Mucosa of rectum (tissue), 2 donors: ENCODE measurements at regions not wholly inside any gene's neighbourhood (a gene's known extent, or its start where the extent isn't known, plus 50 kb on each side); places are given as distances from the start of the nearest gene placed in this dataset.

ENCODE experiments used
- H3K27ac ChIP-seq, 2 donors: one replicate each; pipeline ENCODE4 v1.7.0; 2013; ENCODE audit warnings: inconsistent platforms in 2 of 2, low read depth in 2 of 2, low read length in 2 of 2
- H3K27me3 ChIP-seq, 2 donors: one replicate each; pipeline ENCODE4 v1.7.0; 2013; ENCODE audit warnings: low read length in 2 of 2; ENCODE audit not compliant: control insufficient read depth in 2 of 2, insufficient read depth in 2 of 2
- H3K36me3 ChIP-seq, 2 donors: one replicate each; pipeline ENCODE4 v1.7.0; 2013; ENCODE audit warnings: low read length in 2 of 2; ENCODE audit not compliant: control insufficient read depth in 2 of 2, insufficient read depth in 2 of 2
- H3K4me1 ChIP-seq, 2 donors: one replicate each; pipeline ENCODE4 v1.7.0; 2013; ENCODE audit warnings: low read length in 2 of 2, mild to moderate bottlenecking in 1 of 2; ENCODE audit not compliant: control insufficient read depth in 2 of 2, insufficient read depth in 2 of 2
- H3K4me3 ChIP-seq, 2 donors: one replicate each; pipeline ENCODE4 v1.7.0; 2013; ENCODE audit warnings: low read length in 2 of 2
- H3K9ac ChIP-seq, 2 donors: one replicate each; pipeline ENCODE4 v1.7.0; 2013; ENCODE audit warnings: low read length in 2 of 2, low read depth in 1 of 2, mild to moderate bottlenecking in 1 of 2
- H3K9me3 ChIP-seq, 2 donors: one replicate each; pipeline ENCODE4 v1.7.0; 2013; ENCODE audit warnings: low read length in 2 of 2; ENCODE audit not compliant: control insufficient read depth in 2 of 2
- donor health status: healthy.
- donor health status: Normal muscosa, but diverticular disease.

DNA sequence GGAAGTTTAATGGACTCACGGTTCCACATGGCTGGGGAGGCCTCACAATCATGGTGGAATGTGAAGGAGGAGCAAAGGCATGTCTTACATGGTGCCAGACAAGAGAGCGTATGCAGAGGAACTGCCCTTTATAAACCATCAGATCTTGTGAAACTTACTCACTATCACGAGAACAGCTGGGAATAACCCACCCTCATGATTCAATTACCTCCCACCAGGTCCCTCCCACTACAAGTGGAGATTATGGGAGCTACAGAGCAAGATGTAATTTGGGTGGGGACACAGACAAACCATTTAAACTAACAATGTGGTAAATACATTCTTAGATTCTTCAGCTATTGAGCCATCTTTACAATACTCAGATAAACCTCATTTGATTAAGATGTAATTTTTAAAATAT, 176.1 kb downstream of the SH3BP4 start:
- Histone ChIP-seq H3K4me3 (no peak overlapping the region), H3K9ac (no peak overlapping the region), H3K36me3 (no peaks in the 10 kb centered on the region), H3K27me3 (peaks cover 0 to 5% of the 10 kb centered on the region in 2 donors), H3K9me3 (no peaks in the 10 kb centered on the region), H3K27ac (no peak overlapping the region), H3K4me1 (no peaks in the 10 kb centered on the region)

GRCh38 chr2:235129850-235130249, 178.0 kb downstream of the SH3BP4 start:
- no peak overlapping the region for H3K27ac ChIP-seq
- H3K4me1 ChIP-seq = no peaks in the 10 kb centered on the region
- no peak overlapping the region for H3K9ac ChIP-seq
- no peaks in the 10 kb centered on the region for H3K9me3 ChIP-seq
- H3K27me3 ChIP-seq = peaks cover 0 to 1% of the 10 kb centered on the region in 2 donors
- no peaks in the 10 kb centered on the region for H3K36me3 ChIP-seq
- no peak overlapping the region for H3K4me3 ChIP-seq

- Histone ChIP-seq H3K9ac (no peak overlapping the region), H3K36me3 (no peaks in the 10 kb centered on the region), H3K4me1 (no peaks in the 10 kb centered on the region), H3K27me3 (peaks cover 0 to 1% of the 10 kb centered on the region in 2 donors), H3K9me3 (no peaks in the 10 kb centered on the region), H3K4me3 (no peak overlapping the region), H3K27ac (no peak overlapping the region)
Measured at GRCh38 chr2:235131334-235132305, 179.8 kb downstream of the SH3BP4 start.

DNA sequence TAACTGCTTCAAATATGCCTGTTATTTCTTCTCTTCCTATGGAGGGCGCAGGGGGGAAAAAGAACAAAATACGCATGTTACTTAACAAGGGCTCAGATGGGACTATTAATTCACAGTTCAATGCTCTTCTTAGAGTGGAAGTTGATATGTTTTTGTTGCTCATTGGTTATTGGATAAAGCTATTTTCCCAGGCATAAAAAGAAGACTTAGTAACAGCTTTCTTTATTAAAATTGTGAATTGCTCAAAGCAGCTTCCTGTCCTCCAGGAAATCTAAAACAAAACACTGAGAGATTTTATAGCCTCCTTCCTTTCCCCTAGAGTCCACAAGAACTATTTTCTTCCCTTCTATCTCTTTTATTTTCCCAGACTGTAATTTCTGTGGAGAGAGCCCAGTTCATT, 180.8 kb downstream of the SH3BP4 start:
- Histone ChIP-seq H3K4me1 (no peaks in the 10 kb centered on the region), H3K27me3 (peaks cover 0 to 1% of the 10 kb centered on the region in 2 donors), H3K4me3 (no peak overlapping the region), H3K9ac (no peak overlapping the region), H3K36me3 (no peaks in the 10 kb centered on the region), H3K9me3 (no peaks in the 10 kb centered on the region), H3K27ac (no peak overlapping the region)

DNA sequence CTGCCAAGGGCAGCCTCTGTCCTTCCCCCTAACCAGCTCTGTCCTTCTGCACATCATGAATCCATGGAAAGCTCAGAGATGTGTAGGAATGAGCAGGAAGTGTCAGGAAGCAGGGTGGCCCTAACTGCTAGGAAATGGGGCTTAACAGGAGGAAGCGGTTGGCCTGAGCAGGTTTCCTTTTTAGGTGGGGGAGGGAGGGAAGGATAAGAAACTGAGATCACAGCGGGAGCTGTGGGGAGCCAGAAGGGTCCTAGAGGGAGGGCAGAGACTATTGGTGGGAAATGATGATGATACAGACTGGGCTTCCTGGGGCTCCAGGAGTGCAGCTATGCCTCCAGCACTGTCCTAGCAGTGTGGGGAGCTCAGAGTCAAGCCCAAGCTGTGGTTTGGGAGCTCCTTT, 182.0 kb downstream of the SH3BP4 start:
- Histone ChIP-seq H3K36me3 (no peaks in the 10 kb centered on the region), H3K4me3 (no peak overlapping the region), H3K27me3 (peaks cover 0 to 1% of the 10 kb centered on the region in 2 donors), H3K9ac (no peak overlapping the region), H3K27ac (no peak overlapping the region), H3K9me3 (no peaks in the 10 kb centered on the region), H3K4me1 (no peaks in the 10 kb centered on the region)

DNA sequence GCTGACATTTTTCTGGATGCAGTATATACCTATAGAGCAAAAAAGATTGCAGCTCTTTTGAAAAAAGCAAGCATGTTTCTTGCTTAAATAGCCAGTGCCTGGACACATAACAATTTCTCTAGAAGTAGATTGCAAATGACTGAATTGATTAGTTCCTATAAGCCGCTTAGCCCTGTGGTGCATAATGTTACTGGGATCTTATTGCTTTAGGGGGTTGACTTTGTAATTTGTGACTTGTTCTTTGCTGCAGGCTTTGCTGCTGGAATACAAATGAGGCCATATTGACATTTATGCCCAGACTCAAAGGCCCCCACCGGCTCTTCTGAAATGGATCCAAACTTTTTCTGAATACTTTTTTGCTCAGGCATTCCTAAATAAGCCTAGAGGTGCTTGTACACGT, 182.6 kb downstream of the SH3BP4 start:
- no peak overlapping the region for H3K4me3 ChIP-seq
- no peak overlapping the region for H3K9ac ChIP-seq
- H3K9me3 ChIP-seq = no peaks in the 10 kb centered on the region
- no peaks in the 10 kb centered on the region for H3K4me1 ChIP-seq
- peaks cover 0 to 1% of the 10 kb centered on the region in 2 donors for H3K27me3 ChIP-seq
- H3K36me3 ChIP-seq = no peaks in the 10 kb centered on the region
- no peak overlapping the region for H3K27ac ChIP-seq

- no peaks in the 10 kb centered on the region for H3K4me1 ChIP-seq
- no peaks in the 10 kb centered on the region for H3K9me3 ChIP-seq
- no peak overlapping the region for H3K4me3 ChIP-seq
- no peak overlapping the region for H3K27ac ChIP-seq
- peaks cover 0 to 1% of the 10 kb centered on the region in 2 donors for H3K27me3 ChIP-seq
- H3K36me3 ChIP-seq = no peaks in the 10 kb centered on the region
- H3K9ac ChIP-seq = no peak overlapping the region
Measured at GRCh38 chr2:235135195-235135965, 183.6 kb downstream of the SH3BP4 start.

- Histone ChIP-seq H3K4me3 (no peak overlapping the region), H3K27ac (no peak overlapping the region), H3K9me3 (no peaks in the 10 kb centered on the region), H3K4me1 (no peaks in the 10 kb centered on the region), H3K9ac (no peak overlapping the region), H3K36me3 (no peaks in the 10 kb centered on the region), H3K27me3 (peaks cover 0 to 1% of the 10 kb centered on the region in 2 donors)
Measured at GRCh38 chr2:235135990-235136561, 184.3 kb downstream of the SH3BP4 start.

GRCh38 chr2:235138339-235138738, 186.5 kb downstream of the SH3BP4 start:
- Histone ChIP-seq H3K4me3 (no peak overlapping the region), H3K27me3 (no peaks in the 10 kb centered on the region), H3K9me3 (no peaks in the 10 kb centered on the region), H3K9ac (no peak overlapping the region), H3K27ac (no peak overlapping the region), H3K4me1 (peaks cover 9 to 17% of the 10 kb centered on the region in 2 donors), H3K36me3 (no peaks in the 10 kb centered on the region)
